RWPE2 (cell line): ENCODE measurements at regions not wholly inside any gene's neighbourhood (a gene's known extent, or its start where the extent isn't known, plus 50 kb on each side); places are given as distances from the start of the nearest gene placed in this dataset.

Experiments used
- ATAC-seq: fragments of 200-7000 bp; cut with Tn5 transposase; 3 replicates; pipeline ENCODE4 v1.9.1; 2021; ENCODE audit warnings: low read depth
- DNase-seq: peaks from one replicate; pipeline ENCODE4 v3.0.0-alpha.2; 2020; ENCODE audit warnings: low spot score
- H3K27ac ChIP-seq: fragments of 450-650 bp; 2 replicates; pipeline ENCODE4 v1.5.1; 2017; ENCODE audit warnings: mild to moderate bottlenecking; ENCODE audit not compliant: poor library complexity, severe bottlenecking
- H3K27me3 ChIP-seq: fragments of 250-450 bp; sonication (Bioruptor Pico); 2 replicates; pipeline ENCODE4 v1.5.1; 2021; ENCODE audit warnings: mild to moderate bottlenecking, moderate library complexity; ENCODE audit not compliant: insufficient read depth, poor library complexity, severe bottlenecking
- H3K36me3 ChIP-seq: fragments of 250-450 bp; sonication (Bioruptor Pico); 2 replicates; pipeline ENCODE4 v1.5.1; 2020; ENCODE audit warnings: low read depth, mild to moderate bottlenecking, moderate library complexity
- H3K4me1 ChIP-seq: fragments of 250-450 bp; sonication (Bioruptor Pico); 2 replicates; pipeline ENCODE4 v1.5.1; 2021; ENCODE audit warnings: mild to moderate bottlenecking, moderate library complexity; ENCODE audit not compliant: insufficient read depth, poor library complexity, severe bottlenecking
- H3K4me3 ChIP-seq: fragments of 250-450 bp; sonication (Bioruptor Pico); 2 replicates; pipeline ENCODE4 v1.5.1; 2021; ENCODE audit warnings: mild to moderate bottlenecking, moderate library complexity; ENCODE audit not compliant: severe bottlenecking
- H3K9me3 ChIP-seq: fragments of 250-450 bp; sonication (Bioruptor Pico); 2 replicates; pipeline ENCODE4 v1.5.1; 2021; ENCODE audit warnings: mild to moderate bottlenecking, moderate library complexity; ENCODE audit not compliant: severe bottlenecking
- TF ChIP-seq, protein P1 (sequence below): fragments of 450-650 bp; IDR thresholded peaks from one replicate; pipeline ENCODE4 v1.5.1; 2017; ENCODE audit warnings: mild to moderate bottlenecking, moderate library complexity; ENCODE audit not compliant: poor library complexity, severe bottlenecking

DNA sequence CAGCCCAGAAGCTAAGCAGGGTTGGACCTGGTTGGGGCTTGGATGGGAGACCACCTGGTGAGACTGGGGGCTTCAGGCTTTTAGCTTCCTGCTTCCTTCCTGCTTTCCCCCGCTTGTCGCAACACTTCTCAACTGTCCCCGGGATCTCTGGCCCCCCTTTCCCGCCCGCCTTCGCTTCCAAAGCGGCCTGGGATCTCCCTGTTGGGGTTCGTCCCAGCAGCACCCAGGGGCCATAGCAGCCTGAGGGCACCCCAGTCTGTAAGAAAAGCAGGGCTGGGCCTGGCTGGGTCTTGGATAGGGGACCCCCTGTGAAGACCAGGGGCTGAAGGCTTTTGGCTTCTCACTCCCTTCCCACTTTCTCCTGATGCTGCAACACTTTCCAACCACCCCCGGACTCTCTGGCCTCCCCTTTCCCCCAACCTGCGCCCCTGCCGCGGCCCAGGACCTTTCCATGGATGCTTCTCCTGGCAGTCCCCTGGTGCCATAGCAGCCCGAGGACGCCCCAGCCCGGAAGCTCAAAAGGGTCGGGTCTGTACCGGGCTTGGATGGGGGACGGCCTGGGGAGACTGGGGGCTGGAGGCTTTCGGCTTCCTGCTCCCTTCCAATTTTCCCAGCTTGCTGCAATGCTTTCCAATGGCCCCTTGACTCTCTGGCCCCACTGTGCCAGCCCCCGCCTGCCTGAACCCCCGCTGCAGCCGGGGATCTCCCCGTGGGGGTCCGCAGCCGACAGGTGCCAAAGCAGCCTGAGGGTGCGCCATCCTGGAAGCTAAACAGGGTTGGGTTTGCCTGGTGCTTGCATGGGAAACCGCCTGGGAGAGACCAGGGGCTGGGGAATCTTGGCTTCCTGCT is 2276.2 kb downstream of the TP53TG3F start:
- Histone ChIP-seq H3K36me3 (no peaks in the 10 kb centered on the region), H3K4me3 (no peak overlapping the region), H3K27me3 (no peaks in the 10 kb centered on the region), H3K27ac (peak overlapping the region; percentile 80), H3K4me1 (no peaks in the 10 kb centered on the region), H3K9me3 (peaks cover 11% of the 10 kb centered on the region)
- TF ChIP-seq, protein P1, sequence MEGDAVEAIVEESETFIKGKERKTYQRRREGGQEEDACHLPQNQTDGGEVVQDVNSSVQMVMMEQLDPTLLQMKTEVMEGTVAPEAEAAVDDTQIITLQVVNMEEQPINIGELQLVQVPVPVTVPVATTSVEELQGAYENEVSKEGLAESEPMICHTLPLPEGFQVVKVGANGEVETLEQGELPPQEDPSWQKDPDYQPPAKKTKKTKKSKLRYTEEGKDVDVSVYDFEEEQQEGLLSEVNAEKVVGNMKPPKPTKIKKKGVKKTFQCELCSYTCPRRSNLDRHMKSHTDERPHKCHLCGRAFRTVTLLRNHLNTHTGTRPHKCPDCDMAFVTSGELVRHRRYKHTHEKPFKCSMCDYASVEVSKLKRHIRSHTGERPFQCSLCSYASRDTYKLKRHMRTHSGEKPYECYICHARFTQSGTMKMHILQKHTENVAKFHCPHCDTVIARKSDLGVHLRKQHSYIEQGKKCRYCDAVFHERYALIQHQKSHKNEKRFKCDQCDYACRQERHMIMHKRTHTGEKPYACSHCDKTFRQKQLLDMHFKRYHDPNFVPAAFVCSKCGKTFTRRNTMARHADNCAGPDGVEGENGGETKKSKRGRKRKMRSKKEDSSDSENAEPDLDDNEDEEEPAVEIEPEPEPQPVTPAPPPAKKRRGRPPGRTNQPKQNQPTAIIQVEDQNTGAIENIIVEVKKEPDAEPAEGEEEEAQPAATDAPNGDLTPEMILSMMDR: no peak
- ATAC-seq (no peak), DNase-seq (no peak)

DNA sequence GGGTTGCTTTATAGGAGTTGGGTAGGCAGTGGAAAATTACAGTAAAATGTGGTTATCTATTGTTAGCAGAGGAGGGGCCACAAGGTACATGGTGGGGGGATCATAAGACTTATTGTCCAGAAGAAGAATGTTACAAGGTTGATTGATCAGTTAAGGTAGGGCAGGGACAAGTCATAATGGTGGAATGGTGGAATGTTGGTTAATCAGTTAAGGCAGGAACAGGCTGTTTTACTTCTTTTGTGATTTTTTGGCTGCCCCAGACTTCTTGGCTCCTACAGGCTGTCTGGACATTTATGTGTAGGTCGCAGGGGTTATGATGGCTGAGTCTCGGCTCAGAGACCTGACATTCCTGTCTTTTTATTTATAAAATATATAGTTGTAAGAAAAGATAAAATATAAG is 2277.1 kb downstream of the TP53TG3F start:
- Histone ChIP-seq H3K36me3 (no peaks in the 10 kb centered on the region), H3K4me1 (no peaks in the 10 kb centered on the region), H3K27ac (no peak overlapping the region), H3K27me3 (no peaks in the 10 kb centered on the region), H3K9me3 (peaks cover 11% of the 10 kb centered on the region), H3K4me3 (no peak overlapping the region)
- no peak for DNase-seq
- ATAC-seq: no peak
- TF ChIP-seq, protein P1: no peak

DNA sequence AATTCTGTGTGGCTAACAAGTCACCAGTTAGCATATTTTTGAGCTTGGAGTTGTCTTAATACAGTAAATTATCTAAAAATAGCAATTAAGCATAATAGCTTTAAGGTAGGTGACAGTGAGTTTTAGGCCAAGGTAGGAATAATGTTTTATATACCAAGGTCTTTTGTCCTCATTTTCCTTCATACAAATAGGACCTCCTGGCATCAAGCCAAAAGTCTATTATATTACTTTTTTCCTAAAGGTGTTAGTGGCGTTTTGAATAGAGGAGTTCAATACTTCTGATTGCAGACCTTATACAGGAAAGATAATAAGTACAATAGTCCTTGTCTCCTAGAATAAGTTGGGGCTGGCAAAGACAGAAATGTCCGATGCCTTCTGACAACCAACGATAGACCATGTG is 2277.7 kb downstream of the TP53TG3F start:
- TF ChIP-seq, protein P1: no peak
- Histone ChIP-seq H3K4me3 (no peak overlapping the region), H3K27me3 (no peaks in the 10 kb centered on the region), H3K9me3 (peaks cover 11% of the 10 kb centered on the region), H3K36me3 (no peaks in the 10 kb centered on the region), H3K4me1 (no peaks in the 10 kb centered on the region), H3K27ac (no peak overlapping the region)
- DNase-seq (no peak), ATAC-seq (no peak)

DNA sequence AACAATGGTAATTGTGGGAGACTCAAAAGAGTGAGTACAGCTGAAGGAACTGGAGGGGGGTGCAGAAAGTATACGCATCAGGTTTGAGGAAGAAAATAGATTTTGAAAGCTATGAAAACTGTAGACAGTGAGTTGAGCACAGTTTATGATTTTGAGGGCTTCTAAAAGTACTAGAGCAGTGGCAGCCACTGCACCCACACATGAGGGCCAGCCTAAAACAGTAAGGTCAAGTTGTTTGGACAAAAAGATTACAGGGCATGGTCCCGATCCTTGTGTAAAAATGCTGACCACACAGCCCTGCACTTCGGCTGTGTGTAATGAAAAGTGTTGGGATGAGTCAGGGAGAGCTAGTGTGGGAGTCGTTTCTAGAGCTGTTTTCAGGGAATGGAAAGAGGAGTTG is 2282.1 kb downstream of the TP53TG3F start:
- H3K9me3 ChIP-seq: no peaks in the 10 kb centered on the region
- H3K27ac ChIP-seq: no peak overlapping the region
- H3K27me3 ChIP-seq: no peaks in the 10 kb centered on the region
- ATAC-seq (no peak), DNase-seq (no peak)
- peaks cover 3% of the 10 kb centered on the region for H3K4me1 ChIP-seq
- H3K4me3 ChIP-seq: no peak overlapping the region
- TF ChIP-seq, protein P1: no peak
- H3K36me3 ChIP-seq: no peaks in the 10 kb centered on the region

DNA sequence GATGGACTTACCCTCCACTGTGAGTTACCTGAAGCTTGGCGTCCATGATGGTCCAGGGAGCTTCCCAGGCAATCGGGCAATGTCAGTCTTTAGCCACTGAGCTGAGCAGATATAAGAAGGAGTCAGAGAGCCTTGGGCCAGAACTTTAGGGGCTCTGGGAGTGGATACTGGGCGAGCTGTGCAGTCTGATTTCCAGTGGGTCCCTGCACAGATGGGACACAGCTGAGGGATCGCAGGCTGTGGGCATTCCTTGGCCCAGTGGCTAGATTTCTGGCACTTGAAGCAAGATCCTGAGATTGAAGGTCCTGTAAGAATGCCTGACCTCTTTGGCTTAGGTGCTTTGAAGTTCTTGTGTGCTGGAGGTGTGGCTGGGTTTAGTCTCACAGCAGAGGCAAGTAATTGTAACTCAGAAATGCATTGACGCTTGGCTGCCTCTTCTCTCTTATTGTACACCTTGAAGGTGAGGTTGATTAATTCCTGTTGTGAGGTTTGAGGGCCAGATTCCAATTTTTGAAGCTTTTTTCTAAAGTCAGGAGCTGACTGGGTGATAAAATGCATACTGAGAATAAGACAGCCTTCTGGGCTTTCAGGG is 2283.8 kb downstream of the TP53TG3F start:
- no peak overlapping the region for H3K4me3 ChIP-seq
- DNase-seq (no peak), ATAC-seq (no peak)
- H3K4me1 ChIP-seq: peaks cover 3% of the 10 kb centered on the region
- H3K36me3 ChIP-seq: no peaks in the 10 kb centered on the region
- peak overlapping the region; percentile 93 for H3K27ac ChIP-seq
- no peaks in the 10 kb centered on the region for H3K9me3 ChIP-seq
- H3K27me3 ChIP-seq: no peaks in the 10 kb centered on the region
- TF ChIP-seq, protein P1: no peak
